HG03575 (cell line): ENCODE measurements at regions not wholly inside any gene's neighbourhood (a gene's known extent, or its start where the extent isn't known, plus 50 kb on each side); places are given as distances from the start of the nearest gene placed in this dataset.
"Not testable (repeated sequence)": the region's sequence is repeated elsewhere in the genome, so short reads cannot be mapped to it uniquely, and the experiment has no call there.

Source experiments
- ATAC-seq: cut with Tn5 transposase; IDR thresholded peaks from one replicate; pipeline ENCODE4 v1.9.1; 2021; ENCODE audit not compliant: unreplicated experiment, insufficient number of reproducible peaks, low FRiP score; ENCODE audit errors: extremely low read depth

- ATAC-seq: no peak
Measured at GRCh38 chrX:113457719-113458118, 617.1 kb upstream of the AMOT start.

GRCh38 chrX:113455582-113455981, 615.0 kb upstream of the AMOT start:
- no peak for ATAC-seq

GRCh38 chrX:113429011-113429410, 588.4 kb upstream of the AMOT start:
- ATAC-seq: no peak

- ATAC-seq: no peak
Measured at GRCh38 chrX:113422323-113422722, 581.7 kb upstream of the AMOT start.

GRCh38 chrX:113421432-113421831, 580.8 kb upstream of the AMOT start:
- ATAC-seq: no peak

GRCh38 chrX:113412106-113412505, 571.5 kb upstream of the AMOT start:
- ATAC-seq: no peak

GRCh38 chrX:113408843-113409242, 568.2 kb upstream of the AMOT start:
- no peak for ATAC-seq

GRCh38 chrX:113400193-113400704, 559.6 kb upstream of the AMOT start:
- no peak for ATAC-seq

- ATAC-seq: no peak
Measured at GRCh38 chrX:113399506-113400192, 559.0 kb upstream of the AMOT start.

- no peak for ATAC-seq
Measured at GRCh38 chrX:113392355-113392754, 551.7 kb upstream of the AMOT start.

- no peak for ATAC-seq
Measured at GRCh38 chrX:113391875-113392274, 551.2 kb upstream of the AMOT start.

- ATAC-seq: no peak
Measured at GRCh38 chrX:113390531-113390930, 549.9 kb upstream of the AMOT start.

- no peak for ATAC-seq
Measured at GRCh38 chrX:113389846-113390245, 549.2 kb upstream of the AMOT start.

GRCh38 chrX:113384628-113385027, 544.0 kb upstream of the AMOT start:
- no peak for ATAC-seq

GRCh38 chrX:113373421-113373820, 532.8 kb upstream of the AMOT start:
- ATAC-seq: not testable (repeated sequence)

GRCh38 chrX:113370006-113370405, 529.4 kb upstream of the AMOT start:
- ATAC-seq: no peak

- ATAC-seq: no peak
Measured at GRCh38 chrX:113369056-113369455, 528.4 kb upstream of the AMOT start.

GRCh38 chrX:113353134-113353533, 512.5 kb upstream of the AMOT start:
- no peak for ATAC-seq

GRCh38 chrX:113330416-113330815, 489.8 kb upstream of the AMOT start:
- ATAC-seq: no peak

- no peak for ATAC-seq
Measured at GRCh38 chrX:113315927-113316326, 475.3 kb upstream of the AMOT start.

- ATAC-seq: no peak
Measured at GRCh38 chrX:113305496-113305895, 464.9 kb upstream of the AMOT start.
